DMS 273 treated with DMSO at 0.1 percent for 48 hours (cell line): ENCODE measurements at regions not wholly inside any gene's neighbourhood (a gene's known extent, or its start where the extent isn't known, plus 50 kb on each side); places are given as distances from the start of the nearest gene placed in this dataset.

Experiments used
- DNase-seq: peaks from one replicate; lab custom pipeline; 2025; lab: John Stamatoyannopoulos, UW

DNA sequence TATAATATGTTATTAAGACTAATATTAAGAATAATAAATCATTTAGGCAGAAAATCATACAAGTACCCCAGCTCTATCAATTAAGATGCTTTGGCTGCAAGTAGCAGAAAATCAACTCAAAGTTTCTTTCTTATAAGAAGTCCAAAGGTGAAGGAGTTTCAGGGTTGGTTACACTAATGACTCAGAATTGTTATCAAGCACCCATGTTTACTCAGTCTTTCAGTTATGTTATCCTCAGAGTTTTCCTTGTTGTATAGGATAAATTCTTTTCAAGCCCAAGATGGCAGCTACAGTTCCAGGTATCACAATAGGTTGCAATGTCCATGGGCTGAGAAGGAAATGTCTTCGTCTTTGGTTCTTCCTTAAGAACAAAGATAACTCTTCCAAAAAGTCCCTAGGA lies 163.6 kb downstream of the TNFSF18 start:
- DNase-seq = no peak

DNA sequence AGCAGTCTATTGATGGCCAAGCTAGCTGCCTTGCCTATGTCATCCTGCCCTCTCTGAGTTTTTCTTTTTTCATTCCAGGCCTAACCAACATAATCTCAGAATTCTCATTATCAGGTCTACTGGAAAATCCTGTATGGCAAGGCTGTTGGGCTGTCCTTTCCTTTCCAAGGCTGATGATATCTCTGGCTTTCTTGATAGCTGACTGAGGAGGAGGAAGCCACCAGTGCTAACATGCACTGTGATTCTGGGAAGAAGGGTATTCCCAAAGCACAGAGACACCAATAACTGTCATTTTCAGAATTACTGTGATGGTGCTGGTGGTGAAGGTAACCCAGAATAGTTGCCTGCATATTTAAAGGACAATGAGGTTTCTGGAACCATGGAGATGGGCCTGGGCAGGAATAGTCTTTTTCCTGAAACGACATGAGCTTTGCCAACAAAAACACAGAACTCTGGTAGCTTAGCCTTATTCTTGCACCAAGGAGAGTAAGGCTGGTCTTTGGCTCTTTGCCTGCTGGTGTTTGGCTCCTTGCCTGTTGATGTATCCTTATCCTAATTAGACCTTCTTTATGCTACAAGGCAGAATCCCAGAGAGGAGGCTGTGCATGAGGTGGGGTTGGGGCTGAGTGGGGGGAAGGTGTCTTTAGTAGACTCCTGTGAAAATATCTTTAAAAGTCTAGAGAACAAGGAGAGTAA lies 157.4 kb downstream of the TNFSF18 start:
- no peak for DNase-seq

DNA sequence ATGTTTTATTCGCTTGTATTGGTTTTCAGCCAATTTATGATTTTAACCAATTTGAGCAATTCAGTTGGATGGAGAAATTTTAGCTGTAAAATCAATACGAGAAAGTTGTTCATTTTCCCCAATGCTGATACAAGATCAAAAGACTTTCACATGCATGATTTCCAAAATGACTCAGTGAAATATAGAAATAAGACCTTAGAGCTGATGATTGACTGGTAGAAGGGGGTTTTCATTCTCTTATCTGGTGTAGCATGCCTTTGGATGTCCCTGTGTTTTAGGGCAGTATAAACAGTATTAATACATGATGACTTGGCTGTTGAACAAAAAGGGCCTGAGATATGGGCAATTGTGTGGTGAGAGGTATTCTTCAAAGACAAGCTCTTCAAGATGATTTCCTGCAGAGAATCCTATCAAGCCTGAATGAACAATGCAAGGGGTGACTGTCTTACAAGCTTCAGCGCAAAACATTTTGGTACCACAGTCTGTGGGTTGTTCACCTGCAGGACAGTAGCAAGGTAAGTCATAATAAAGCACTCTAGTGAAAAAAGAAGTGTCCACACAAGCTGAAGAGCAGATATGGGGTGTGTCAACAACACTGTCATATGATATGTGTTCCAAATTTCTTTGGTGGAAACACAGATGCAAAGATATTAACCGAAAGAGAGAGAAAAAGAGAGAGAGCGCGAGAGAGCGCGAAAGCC lies 156.2 kb downstream of the TNFSF18 start:
- DNase-seq = no peak

DNA sequence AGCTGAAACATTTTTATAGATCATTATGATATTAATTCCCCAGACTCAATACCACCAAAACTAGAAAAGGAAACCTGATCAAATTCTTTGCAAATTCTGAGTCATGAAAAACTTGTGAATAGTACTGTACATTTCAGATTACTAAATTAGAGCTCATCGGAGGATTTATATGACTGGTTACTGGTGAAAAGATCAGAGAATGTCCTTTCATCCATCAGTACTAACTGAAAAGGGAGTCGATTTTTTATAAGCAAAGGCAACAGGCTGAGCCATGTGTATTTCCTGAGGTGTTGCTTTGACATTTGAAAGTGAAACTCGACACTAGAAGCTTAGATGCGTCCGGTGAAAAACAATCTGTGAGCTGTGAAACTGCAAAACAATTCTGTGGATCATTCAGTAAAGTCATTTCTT lies 155.7 kb downstream of the TNFSF18 start:
- DNase-seq = no peak

DNA sequence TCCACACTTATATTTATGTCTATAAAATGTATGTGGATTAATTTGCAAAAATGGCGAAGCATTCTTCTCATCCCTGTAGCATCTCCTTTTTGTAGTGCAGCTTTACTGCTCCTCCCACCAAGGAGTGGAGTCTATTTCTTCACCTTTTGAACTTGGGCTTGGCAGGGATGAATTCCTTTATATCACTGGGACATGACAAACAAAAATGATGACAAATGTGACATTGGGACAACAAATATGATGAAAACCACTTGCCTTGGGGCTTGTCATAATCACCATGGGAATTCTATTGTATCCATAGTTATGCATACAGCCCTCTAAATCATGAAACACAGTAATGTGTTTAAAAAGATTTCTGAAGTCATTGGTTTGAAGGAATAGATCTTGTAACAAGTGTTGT lies 155.0 kb downstream of the TNFSF18 start:
- no peak for DNase-seq

DNA sequence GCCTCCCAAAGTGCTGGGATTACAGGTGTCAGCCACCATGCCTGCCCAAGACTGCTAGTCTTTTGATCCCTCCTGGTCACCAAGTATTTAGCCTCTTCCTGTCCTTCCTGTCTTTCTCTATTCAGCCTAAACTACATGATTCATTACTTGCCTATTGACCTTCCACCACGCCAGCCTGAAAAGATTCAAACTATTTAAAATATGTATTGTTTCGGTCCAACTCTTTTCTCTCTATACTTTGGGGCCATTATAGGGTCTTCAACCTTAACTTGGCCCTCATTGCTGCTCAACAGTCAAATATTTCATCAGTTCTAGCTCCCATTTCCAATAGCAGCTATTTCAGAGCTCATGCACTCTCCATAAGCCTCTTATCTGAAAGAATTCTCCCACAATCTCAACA lies 153.0 kb downstream of the TNFSF18 start:
- no peak for DNase-seq

DNA sequence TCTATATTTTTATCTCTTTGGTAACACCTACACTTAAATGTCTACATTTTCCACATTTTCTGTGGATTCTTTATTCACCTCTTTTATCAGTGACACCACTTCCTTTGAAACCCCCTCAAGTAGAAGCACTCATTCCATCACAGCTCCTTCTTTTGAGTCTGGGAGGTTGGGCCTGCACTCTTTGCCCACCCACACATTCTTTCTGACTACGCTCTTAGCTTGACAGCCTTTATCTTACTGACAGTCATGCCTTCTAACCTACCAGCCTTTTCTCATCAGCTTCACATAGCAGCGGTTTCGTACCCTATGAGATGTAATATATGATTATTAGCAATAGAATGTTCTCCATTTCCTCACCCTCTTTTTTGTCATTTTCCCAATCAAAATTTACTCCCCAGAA lies 151.9 kb downstream of the TNFSF18 start:
- no peak for DNase-seq

DNA sequence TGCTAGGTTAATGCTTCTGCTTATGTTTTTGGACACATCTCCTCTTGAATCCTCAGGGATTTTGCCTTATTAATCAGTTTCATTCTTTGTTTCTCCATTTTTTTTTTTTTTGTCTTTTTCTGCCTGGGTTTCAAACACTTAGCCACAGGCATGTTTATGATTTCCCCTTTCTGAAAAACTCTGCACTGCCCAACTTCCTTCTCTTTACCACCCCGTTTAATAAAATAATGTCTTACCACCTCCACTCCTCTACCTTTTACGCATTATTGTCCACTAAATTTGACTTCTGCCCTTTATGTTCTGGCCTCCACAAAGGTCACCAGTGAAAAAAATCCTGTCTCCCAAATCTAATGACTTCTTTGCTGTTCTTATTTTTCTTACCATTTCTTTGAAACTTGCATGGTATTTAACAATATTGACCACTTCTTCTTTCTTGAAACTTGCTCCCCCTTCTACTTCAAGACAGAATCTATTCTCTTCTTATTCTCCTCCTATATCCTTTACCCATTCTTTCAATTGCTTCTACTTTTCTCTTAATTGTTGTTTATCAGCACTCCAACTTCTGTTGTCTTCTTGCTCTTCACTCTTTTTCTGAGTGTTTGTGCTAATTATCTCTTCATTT lies 150.3 kb downstream of the TNFSF18 start:
- no peak for DNase-seq

DNA sequence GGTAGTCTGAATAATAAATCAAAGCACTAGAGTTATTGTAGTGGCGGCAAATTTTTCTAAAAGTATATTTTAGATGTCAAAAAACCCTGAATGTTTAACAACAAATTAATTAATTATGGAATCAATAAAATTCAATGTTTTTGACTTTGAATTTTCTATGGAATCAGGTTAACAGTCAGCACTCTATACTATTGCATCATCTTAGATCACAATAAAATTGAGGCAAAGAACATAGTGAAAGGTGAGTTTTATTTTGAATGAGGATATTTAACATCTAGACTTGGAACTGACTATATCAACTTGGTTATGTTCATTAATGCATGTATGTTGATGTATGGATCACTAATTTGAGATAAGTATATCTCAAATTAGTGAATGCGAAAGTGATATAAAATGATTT lies 148.5 kb downstream of the TNFSF18 start:
- no peak for DNase-seq

DNA sequence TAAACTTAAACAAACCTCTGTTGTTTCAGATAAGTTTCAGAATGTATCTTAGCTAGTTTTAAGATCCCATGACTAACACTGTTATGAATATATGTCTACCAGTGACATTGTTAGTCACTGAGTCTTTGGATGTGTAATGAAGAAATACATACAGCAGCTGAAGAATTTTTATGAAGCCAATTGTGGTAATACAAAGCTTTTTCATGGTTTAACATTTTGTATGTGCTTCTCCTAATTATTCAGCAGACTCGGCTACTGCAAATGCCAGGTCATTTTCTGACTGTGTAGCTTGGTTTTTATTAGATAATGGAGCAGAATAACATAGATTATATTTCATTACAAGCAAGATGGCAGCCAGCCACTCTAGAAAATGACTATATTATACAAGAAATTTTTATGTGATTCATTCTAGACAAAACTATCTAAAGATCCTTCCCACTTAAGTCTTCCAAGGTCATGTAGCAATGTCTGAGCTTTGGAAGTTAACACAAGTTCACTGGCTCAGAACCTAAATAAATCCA lies 147.8 kb downstream of the TNFSF18 start:
- no peak for DNase-seq

DNA sequence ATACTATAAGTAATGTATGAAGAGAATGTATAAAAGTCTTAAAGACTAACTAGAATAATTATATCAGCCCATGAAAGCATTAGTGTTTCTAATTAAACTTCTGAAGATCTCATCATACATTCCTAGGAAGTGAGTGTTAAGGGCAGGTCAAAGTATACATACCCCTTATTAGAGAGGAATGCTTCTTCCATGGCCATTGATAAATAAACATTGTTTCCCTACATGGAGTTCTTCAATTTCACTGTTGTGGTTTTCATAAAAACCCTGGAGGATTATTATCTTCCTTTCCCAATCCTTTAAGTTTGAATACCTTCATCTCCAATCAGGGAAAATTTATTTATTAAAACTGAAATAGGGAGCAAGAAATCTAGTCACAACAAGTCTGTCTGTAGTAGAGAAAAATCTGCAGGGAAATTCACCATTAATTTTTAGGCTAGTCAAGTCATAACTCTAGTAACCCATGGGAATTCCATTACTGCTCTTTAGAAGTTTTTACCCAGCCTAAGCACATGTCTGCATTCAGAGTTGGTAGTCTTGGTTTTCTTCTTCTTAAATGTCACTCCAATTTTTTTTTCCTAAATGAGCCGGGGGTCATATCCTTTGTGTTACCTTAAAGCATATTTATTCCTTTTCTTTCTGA lies 147.0 kb downstream of the TNFSF18 start:
- no peak for DNase-seq

DNA sequence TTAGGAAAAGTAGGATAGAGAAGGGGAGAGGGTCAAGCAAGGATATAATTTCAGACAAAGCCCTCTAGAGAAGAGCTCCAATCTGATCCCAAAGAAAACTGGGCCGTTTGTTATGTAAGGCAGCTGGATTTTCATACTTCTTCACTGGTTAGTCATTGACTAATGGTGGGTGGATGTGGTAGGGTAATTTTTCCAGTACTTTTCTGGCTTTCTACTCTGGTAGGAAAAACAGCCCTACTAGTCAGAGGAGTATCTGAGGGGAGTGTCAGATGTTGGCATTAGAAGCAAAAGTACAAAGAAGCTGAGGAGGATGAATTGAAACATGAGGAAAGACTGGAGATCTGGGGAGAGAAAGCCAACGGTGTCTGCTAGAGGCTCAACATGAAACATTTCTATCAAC lies 145.3 kb downstream of the TNFSF18 start:
- no peak for DNase-seq

DNA sequence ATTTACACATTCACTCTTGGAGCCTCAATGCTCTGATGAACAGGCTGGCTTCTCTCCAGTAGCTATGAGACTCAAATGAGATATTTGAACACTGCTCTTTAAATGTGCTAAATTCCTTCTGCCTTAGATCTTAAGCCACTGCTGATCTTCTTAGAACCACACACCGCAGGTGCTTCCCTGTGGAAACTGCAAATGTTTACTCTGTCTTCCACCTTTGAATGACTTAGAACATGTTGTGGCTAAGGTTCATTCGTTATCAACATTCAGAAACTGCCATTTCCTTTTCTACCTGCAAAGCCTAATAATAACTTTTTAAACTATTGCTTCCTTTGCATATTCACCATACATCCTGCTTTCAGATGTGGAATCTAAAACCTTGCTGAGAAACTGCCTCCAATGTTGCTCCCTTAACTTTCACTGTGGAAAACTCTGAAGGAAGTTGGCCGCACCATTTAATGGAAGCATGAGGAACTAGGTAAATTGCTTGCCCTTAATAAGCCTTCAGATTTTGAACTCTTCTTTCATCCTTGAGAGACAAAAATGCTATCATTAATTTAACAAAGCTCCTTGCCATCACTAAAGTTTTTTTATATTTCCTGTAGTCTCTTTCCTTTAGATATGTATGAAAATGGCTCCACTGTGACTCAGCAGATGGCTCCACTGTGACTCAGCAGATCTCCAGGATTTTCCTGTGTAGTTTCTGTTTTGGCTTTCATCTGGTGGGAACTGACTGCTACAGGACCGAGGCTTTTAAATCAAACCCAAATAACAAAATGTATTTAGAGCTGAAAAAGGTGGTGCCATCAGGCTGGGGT lies 143.8 kb downstream of the TNFSF18 start:
- DNase-seq = no peak

DNA sequence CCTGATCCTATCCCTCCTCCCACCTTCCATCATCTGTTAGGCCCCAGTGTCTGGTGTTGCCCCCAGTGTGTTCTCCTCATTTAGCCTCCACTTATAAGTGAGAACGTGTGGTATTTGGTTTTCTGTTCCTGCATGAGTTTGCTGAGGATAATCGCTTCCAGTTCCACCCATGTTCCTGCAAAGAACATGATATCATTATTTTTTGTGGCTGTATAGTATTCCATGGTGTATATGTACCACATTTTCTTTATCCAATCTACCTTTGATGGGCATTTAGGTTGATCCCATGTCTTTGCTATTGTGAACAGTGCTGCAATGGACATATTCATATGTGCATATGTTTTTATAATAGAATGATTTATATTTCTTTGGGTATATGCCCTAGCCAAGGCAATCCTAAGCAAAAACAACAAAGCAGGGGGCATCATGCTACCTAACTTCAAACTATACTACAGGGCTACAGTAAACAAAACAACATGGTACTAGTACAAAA lies 142.9 kb downstream of the TNFSF18 start:
- no peak for DNase-seq

DNA sequence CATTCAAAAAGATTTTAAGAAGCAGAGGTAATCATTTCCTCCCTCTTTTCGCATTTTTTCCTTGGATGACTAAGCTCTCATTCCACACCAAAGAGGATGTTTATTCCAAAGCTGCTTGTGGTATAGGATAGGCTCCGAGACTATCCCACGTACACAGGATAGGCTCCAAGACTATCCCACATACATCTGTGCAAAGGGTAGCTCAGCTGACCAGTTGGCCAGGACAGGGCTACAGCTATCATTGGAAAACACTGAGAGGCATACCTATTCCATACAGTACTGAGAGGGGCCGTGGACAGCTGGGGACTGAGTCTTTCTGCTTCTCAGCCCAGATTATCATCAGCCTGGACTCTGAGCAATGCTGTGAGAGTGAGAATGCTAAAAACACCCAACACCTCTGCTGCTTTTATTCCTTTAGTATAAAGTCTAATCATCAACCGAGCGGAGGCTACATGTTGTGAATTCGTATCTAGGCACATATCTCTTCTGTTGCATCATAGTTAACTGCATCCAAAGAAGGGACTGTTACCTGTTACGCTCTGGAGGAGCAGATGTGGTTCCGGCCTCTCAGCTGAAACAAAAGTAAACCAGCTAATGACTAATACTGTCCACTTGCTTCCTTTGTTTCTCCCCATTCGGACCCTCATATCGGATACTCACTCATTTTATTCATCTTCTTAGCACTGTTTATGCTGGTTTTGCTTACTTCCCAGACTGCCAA lies 141.0 kb downstream of the TNFSF18 start:
- no peak for DNase-seq

DNA sequence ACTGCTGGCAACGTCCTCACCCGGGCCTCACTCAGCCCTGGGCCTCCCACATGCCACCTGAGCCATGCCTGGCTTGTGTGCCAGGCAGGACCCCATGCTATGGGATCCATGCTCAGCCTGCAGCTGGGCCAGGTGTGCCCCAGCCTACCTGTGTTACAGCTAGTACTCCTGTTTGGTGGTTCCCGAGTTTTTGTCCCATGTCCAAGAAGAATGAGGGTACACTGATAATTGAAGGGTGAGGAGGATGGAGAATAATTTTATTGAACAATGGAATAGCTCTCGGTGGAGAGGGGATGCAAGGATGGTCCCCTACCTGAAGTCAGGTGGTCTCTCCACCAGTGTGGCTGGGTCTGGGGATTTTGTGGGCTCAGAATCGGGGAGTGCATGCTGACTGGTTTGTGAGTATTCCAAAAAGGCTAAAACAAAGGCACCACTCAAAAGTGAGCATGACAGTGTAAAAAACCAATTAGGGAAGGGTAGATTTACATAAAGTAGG lies 137.9 kb downstream of the TNFSF18 start:
- no peak for DNase-seq

DNA sequence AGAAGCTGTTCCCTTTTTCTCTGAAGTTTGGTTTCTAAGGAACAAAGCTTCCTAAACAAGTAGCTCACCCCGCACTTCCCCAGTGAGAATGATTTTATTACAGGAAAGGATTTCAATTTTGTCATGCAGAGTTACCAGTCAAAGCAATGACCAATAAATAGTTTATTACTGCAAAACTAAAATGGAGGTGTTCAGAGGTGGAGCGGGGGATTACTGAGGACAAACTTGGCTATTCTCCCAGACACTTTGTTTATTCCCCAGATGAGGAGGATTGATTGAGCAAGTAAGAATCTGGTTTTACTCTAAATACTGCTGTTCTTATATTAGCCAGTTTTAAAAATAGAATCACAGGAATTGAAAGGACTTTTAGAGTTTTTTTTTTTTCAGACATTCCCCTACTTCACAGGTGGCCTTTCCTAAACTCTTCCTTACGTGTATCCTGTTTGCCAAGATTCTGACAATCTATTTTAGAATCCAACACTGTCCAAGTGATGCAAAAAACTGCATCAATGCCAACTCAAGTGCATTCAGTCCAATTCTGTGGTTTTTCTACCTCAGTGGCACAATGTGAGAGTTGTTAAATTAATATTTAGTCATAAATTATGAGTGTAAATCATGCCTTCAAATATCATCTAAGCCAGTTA lies 136.1 kb downstream of the TNFSF18 start:
- no peak for DNase-seq

DNA sequence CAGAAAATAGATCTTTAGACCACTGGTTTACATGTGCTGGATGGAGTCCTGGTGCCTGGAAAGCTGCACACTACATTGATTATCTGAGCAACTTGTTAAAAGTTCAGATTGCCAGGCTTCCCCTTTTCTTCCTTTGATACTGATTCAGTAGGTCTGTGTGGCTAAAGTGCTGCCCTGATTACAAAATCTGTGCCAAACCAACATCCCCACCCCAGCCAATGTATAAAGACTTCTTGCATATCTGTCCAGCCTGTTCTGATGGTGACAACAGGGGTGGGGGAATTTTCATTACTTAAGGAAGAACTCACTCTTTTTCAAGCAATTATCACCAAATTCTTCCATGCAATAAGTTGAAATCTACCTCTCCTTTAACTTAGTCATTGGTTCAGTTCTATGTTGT lies 135.5 kb downstream of the TNFSF18 start:
- DNase-seq = no peak

DNA sequence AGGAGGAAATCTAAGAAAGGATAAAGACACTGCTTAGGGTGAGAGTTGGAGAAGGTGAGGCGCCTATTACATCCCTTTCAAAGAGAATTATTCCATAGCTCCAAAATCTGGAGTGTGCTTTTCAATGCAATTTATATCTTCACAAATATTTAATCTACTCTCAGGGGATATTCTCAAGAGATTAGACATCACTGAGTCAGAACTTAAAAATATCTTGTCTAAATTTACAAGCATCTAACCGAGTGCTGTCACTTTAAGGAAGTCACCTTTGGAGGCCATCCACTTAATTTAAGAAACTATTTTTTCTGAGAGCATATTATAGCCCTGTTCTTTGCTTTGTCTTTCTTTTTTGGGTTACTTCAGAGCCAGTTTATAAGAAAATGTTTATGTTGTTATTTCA lies 134.6 kb downstream of the TNFSF18 start:
- DNase-seq = no peak

DNA sequence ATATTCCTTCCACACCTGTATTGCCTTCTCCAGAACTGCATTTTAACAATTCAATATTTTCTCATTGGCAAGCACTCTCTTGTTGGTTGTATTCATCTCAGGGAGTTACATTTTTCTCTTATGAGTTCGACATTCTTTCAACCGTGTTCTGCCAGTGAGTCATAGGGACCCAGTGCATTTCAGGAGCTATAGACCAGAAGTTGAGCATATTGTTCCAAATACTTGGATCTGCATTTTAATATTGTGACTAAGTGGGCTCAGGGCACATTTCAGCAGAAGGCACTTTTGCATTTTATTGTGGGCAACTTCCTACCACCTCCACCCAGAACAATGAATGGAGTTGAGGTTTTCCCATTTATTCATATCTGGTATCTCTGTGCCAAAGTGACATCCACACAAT lies 132.8 kb downstream of the TNFSF18 start:
- no peak for DNase-seq
